ENCODE measurements at regions not wholly inside any gene's neighbourhood (a gene's known extent, or its start where the extent isn't known, plus 50 kb on each side); places are given as distances from the start of the nearest gene placed in this dataset.

DNA sequence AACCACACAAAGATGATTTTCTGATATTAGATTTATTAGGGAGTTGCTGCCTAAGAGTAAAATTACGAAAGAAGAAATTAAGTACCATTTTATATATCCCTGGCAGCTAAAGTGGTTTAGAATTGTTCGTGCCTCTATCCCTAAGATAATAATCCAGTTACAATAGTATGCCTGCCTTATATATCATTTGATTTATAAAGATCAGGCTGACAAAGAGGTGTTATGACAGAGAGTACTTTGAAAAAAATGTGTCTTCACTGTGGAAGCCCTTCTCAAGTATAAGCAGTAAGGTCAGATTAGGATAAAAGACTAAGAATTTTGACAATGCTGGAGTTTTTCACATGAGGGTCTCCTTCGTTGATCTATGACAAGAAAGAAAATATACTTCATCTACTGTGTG lies 619.9 kb downstream of the ADGRL2 start:
- CTCF ChIA-PET = no interaction called here
- Mint-ChIP-seq H3K27me3 (ENCODE audit: low read depth) (no peaks in the 10 kb centered on the region), H3K27ac (no peak overlapping the region), H3K4me1 (ENCODE audit: low read depth) (no peaks in the 10 kb centered on the region), H3K4me3 (no peak overlapping the region), H3K9me3 (no peaks in the 10 kb centered on the region), H3K36me3 (ENCODE audit: low read depth) (no peaks in the 10 kb centered on the region)
- DNase-seq = no peak
- intact Hi-C loops (cut with micrococcal nuclease) = no loop called here

- intact Hi-C loops (cut with micrococcal nuclease) = no loop called here
- Mint-ChIP-seq H3K4me1 (ENCODE audit: low read depth) (no peaks in the 10 kb centered on the region), H3K27ac (no peak overlapping the region)
Observed at GRCh38 chr1:82411605-82412004, 610.9 kb downstream of the ADGRL2 start.

GRCh38 chr1:82405333-82405732 lies 604.6 kb downstream of the ADGRL2 start:
- CTCF ChIA-PET = no interaction called here
- Mint-ChIP-seq H3K9me3 (no peaks in the 10 kb centered on the region), H3K4me1 (ENCODE audit: low read depth) (no peaks in the 10 kb centered on the region), H3K27me3 (ENCODE audit: low read depth) (no peaks in the 10 kb centered on the region), H3K4me3 (no peak overlapping the region), H3K27ac (no peak overlapping the region), H3K36me3 (ENCODE audit: low read depth) (no peaks in the 10 kb centered on the region)
- no peak for DNase-seq
- intact Hi-C loops (cut with micrococcal nuclease) = no loop called here

More at GRCh38 chr1:82411605-82412004, 610.9 kb downstream of the ADGRL2 start:
- DNase-seq = no peak
- Mint-ChIP-seq H3K27me3 (ENCODE audit: low read depth) (no peaks in the 10 kb centered on the region), H3K36me3 (ENCODE audit: low read depth) (no peaks in the 10 kb centered on the region), H3K4me3 (no peak overlapping the region), H3K9me3 (no peaks in the 10 kb centered on the region)
- CTCF ChIA-PET = no interaction called here

DNA sequence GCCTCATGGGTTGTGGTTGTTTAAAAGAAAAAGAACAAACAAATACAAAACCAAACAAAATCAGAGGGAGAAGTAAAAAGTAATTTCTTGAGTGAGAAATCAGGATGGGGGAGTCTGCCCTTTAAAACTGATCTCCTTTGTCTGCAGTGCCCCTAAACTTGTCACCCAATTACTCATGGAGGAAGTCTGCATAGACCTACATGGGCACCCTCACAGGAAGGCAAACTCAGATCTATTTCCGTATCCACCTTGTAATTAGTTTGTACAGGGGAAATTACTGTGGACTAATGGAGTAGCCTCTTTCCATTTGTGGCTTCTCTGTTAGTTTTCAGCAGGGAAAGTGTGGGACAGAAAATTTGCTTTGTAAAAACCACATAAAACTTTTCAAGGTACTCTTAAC lies 600.4 kb downstream of the ADGRL2 start:
- H3K36me3 Mint-ChIP-seq (ENCODE audit: low read depth) = no peaks in the 10 kb centered on the region
- no peak overlapping the region for H3K4me3 Mint-ChIP-seq
- no peak overlapping the region for H3K27ac Mint-ChIP-seq
- H3K4me1 Mint-ChIP-seq (ENCODE audit: low read depth) = no peaks in the 10 kb centered on the region
- CTCF ChIA-PET = no interaction called here
- no peaks in the 10 kb centered on the region for H3K9me3 Mint-ChIP-seq
- H3K27me3 Mint-ChIP-seq (ENCODE audit: low read depth) = no peaks in the 10 kb centered on the region
- DNase-seq = no peak
- intact Hi-C loops (cut with micrococcal nuclease) = no loop called here

- Mint-ChIP-seq H3K4me3 (no peak overlapping the region), H3K4me1 (ENCODE audit: low read depth) (no peaks in the 10 kb centered on the region), H3K9me3 (no peaks in the 10 kb centered on the region), H3K27ac (no peak overlapping the region), H3K27me3 (ENCODE audit: low read depth) (no peaks in the 10 kb centered on the region), H3K36me3 (ENCODE audit: low read depth) (no peaks in the 10 kb centered on the region)
- intact Hi-C loops (cut with micrococcal nuclease) = no loop called here
- CTCF ChIA-PET = no interaction called here
- no peak for DNase-seq
Observed at GRCh38 chr1:82400521-82400920, 599.8 kb downstream of the ADGRL2 start.

GRCh38 chr1:82399093-82399492 lies 598.4 kb downstream of the ADGRL2 start:
- Mint-ChIP-seq H3K9me3 (no peaks in the 10 kb centered on the region), H3K27me3 (ENCODE audit: low read depth) (no peaks in the 10 kb centered on the region), H3K4me1 (ENCODE audit: low read depth) (no peaks in the 10 kb centered on the region), H3K27ac (no peak overlapping the region), H3K36me3 (ENCODE audit: low read depth) (no peaks in the 10 kb centered on the region), H3K4me3 (no peak overlapping the region)
- no peak for DNase-seq
- CTCF ChIA-PET = no interaction called here
- intact Hi-C loops (cut with micrococcal nuclease) = no loop called here

DNA sequence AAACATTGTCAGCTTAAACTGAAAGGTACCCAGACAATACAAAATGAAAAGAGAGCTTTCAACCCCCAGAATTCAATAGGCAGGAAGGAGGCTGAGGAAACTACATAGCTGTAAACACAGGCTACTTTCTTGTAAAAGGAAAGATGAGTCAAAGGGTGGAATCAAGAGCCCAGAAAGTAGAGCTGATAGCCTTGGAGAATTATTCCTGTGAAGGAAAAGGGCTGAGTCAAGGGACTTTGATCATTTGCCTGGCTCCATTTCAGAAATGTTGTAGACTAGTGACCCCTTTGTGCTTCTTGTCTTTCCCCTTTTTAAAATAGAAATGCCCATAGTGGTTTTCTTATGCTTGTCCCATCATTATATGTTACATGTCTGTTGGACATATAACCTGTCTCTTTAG lies 597.6 kb downstream of the ADGRL2 start:
- H3K27ac Mint-ChIP-seq = no peak overlapping the region

GRCh38 chr1:82395440-82395839 lies 594.7 kb downstream of the ADGRL2 start:
- CTCF ChIA-PET = no interaction called here
- Mint-ChIP-seq H3K27me3 (ENCODE audit: low read depth) (no peaks in the 10 kb centered on the region), H3K4me3 (no peak overlapping the region), H3K36me3 (ENCODE audit: low read depth) (no peaks in the 10 kb centered on the region), H3K9me3 (no peaks in the 10 kb centered on the region), H3K4me1 (ENCODE audit: low read depth) (no peaks in the 10 kb centered on the region), H3K27ac (no peak overlapping the region)
- no peak for DNase-seq
- intact Hi-C loops (cut with micrococcal nuclease) = no loop called here

More for the DNA sequence above, 597.6 kb downstream of the ADGRL2 start:
- no peak for DNase-seq
- CTCF ChIA-PET = no interaction called here
- Mint-ChIP-seq H3K4me3 (no peak overlapping the region), H3K36me3 (ENCODE audit: low read depth) (no peaks in the 10 kb centered on the region), H3K4me1 (ENCODE audit: low read depth) (no peaks in the 10 kb centered on the region), H3K27me3 (ENCODE audit: low read depth) (no peaks in the 10 kb centered on the region), H3K9me3 (no peaks in the 10 kb centered on the region)
- intact Hi-C loops (cut with micrococcal nuclease) = no loop called here

DNA sequence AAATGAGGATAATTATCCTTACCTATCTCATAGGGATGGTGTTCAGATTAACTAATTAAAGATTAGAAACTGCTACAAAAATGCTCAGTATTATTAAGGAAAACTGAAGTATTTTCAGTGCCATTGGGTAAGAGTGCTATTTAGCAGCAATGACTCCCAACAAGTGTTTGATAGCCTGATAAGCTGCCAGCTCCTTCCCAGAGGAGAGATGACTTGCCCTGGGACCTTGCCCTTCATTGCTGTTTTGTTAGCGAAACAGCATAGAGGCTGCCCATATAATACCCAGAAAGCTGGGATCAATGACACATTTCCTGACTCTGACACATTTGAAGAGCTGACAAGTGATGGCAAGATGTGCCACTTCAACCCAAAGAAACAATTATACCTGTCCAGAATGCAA lies 592.2 kb downstream of the ADGRL2 start:
- intact Hi-C loops (cut with micrococcal nuclease) = no loop called here
- Mint-ChIP-seq H3K27me3 (ENCODE audit: low read depth) (no peaks in the 10 kb centered on the region), H3K4me3 (no peak overlapping the region), H3K27ac (no peak overlapping the region), H3K9me3 (peaks cover 2% of the 10 kb centered on the region), H3K4me1 (ENCODE audit: low read depth) (no peaks in the 10 kb centered on the region), H3K36me3 (ENCODE audit: low read depth) (no peaks in the 10 kb centered on the region)
- CTCF ChIA-PET = no interaction called here
- no peak for DNase-seq

DNA sequence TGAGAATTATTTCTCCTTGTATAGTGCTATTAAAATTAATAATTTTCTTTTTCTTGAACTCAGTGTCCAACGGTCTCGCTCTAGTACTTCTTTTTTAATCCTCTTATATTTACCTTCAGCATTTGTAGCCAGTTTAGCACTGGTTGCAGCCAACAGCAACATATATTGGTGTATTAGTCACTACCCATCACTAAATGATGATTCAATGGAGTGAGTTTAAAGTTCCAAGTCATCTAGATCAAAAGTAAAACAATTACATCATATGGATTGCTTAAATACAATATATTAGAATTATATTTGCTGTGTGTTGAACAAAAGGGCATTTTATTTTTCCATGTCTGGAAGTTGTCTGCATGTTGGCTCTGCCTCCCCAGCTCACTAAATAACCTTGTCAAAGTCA lies 591.8 kb downstream of the ADGRL2 start:
- no peak overlapping the region for H3K27ac Mint-ChIP-seq
- intact Hi-C loops (cut with micrococcal nuclease) = no loop called here
- no peaks in the 10 kb centered on the region for H3K4me1 Mint-ChIP-seq (ENCODE audit: low read depth)
- peaks cover 2% of the 10 kb centered on the region for H3K9me3 Mint-ChIP-seq
- no peak for DNase-seq
- CTCF ChIA-PET = no interaction called here
- no peak overlapping the region for H3K4me3 Mint-ChIP-seq
- H3K36me3 Mint-ChIP-seq (ENCODE audit: low read depth) = no peaks in the 10 kb centered on the region
- H3K27me3 Mint-ChIP-seq (ENCODE audit: low read depth) = no peaks in the 10 kb centered on the region

DNA sequence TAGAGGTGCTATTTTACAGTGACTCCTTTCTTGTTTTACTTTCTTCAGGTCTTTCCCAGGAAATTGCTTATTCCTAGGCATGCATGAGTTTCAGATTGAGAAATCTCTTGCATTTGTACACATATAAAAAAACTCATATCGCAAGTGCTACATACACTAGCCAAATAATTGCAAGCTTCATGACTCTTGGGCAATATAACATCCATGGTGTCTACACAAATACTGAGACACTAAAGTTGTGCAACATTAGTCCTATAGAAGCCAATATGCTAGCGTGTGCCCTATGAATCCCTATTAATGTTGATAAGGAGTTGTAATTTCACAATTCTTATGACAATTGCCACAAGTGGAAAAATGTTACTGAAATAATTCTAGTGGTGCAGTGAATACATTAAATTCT lies 591.0 kb downstream of the ADGRL2 start:
- CTCF ChIA-PET = no interaction called here
- intact Hi-C loops (cut with micrococcal nuclease) = no loop called here
- H3K9me3 Mint-ChIP-seq = peaks cover 2% of the 10 kb centered on the region
- no peak for DNase-seq
- H3K27me3 Mint-ChIP-seq (ENCODE audit: low read depth) = no peaks in the 10 kb centered on the region
- no peaks in the 10 kb centered on the region for H3K4me1 Mint-ChIP-seq (ENCODE audit: low read depth)
- no peak overlapping the region for H3K27ac Mint-ChIP-seq
- no peaks in the 10 kb centered on the region for H3K36me3 Mint-ChIP-seq (ENCODE audit: low read depth)
- H3K4me3 Mint-ChIP-seq = no peak overlapping the region

DNA sequence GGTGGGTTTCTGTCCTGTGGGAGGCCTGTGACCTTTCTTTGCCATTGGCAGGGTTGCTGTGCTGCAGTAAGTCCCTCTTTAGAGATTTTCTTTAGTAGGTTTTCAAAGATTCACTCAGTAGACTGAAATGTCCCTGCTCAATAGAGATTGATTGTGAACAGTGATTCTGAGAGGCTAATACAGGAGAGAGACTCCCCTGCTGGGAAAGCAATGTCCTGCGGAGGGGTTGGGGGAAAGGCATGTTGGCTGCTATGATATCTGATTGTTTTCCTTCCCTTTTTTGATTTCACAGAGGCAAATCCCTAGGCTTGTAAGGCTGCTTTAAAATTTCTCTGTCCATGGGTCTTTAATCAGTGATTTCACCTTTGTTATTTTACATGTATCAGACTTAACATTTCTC lies 589.9 kb downstream of the ADGRL2 start:
- DNase-seq = no peak
- no peaks in the 10 kb centered on the region for H3K4me1 Mint-ChIP-seq (ENCODE audit: low read depth)
- H3K36me3 Mint-ChIP-seq (ENCODE audit: low read depth) = no peaks in the 10 kb centered on the region
- H3K9me3 Mint-ChIP-seq = peaks cover 2% of the 10 kb centered on the region
- no peaks in the 10 kb centered on the region for H3K27me3 Mint-ChIP-seq (ENCODE audit: low read depth)
- H3K27ac Mint-ChIP-seq = no peak overlapping the region
- intact Hi-C loops (cut with micrococcal nuclease) = no loop called here
- CTCF ChIA-PET = no interaction called here
- no peak overlapping the region for H3K4me3 Mint-ChIP-seq

DNA sequence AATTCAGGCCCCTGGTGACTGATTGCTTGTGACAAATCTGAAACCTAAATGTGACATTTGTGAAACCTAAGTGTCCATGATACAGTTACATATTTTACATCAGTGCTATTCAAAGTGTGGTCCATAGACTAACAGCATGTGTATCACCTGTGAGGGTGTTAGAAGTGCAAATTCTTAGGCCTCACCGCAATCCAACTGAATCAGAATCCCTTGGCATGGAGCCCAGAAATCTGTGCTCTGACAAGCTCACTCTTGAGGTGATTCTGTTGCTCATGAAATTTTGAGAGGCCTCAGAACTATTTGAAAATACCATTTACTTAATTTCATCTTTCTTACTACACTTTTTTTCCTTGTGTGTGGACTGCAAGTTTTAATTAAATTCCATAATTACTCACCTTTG lies 587.9 kb downstream of the ADGRL2 start:
- intact Hi-C loops (cut with micrococcal nuclease) = no loop called here
- Mint-ChIP-seq H3K9me3 (peaks cover 2% of the 10 kb centered on the region), H3K4me1 (ENCODE audit: low read depth) (no peaks in the 10 kb centered on the region), H3K27me3 (ENCODE audit: low read depth) (no peaks in the 10 kb centered on the region), H3K36me3 (ENCODE audit: low read depth) (no peaks in the 10 kb centered on the region), H3K27ac (no peak overlapping the region), H3K4me3 (no peak overlapping the region)
- DNase-seq = no peak
- CTCF ChIA-PET = no interaction called here

GRCh38 chr1:82387012-82387366 lies 586.3 kb downstream of the ADGRL2 start:
- DNase-seq = no peak
- H3K27ac Mint-ChIP-seq = no peak overlapping the region
- intact Hi-C loops (cut with micrococcal nuclease) = no loop called here
- no peaks in the 10 kb centered on the region for H3K4me1 Mint-ChIP-seq (ENCODE audit: low read depth)
- peaks cover 2% of the 10 kb centered on the region for H3K9me3 Mint-ChIP-seq
- no peak overlapping the region for H3K4me3 Mint-ChIP-seq
- CTCF ChIA-PET = no interaction called here
- no peaks in the 10 kb centered on the region for H3K27me3 Mint-ChIP-seq (ENCODE audit: low read depth)
- H3K36me3 Mint-ChIP-seq (ENCODE audit: low read depth) = no peaks in the 10 kb centered on the region
